ENCODE measurements at regions not wholly inside any gene's neighbourhood (a gene's known extent, or its start where the extent isn't known, plus 50 kb on each side); places are given as distances from the start of the nearest gene placed in this dataset.

GRCh38 chr6:155782320-155782731, 326.7 kb upstream of the NOX3 start:
- Histone ChIP-seq H3K4me3 (ENCODE audit: control insufficient read depth in 2 of 3, extremely low read depth in 1 of 3, insufficient read depth in 2 of 3, low read depth in 1 of 3, low read length in 3 of 3) (peak overlapping the region in 1 of 3 experiments; percentile 17), H3K9ac (ENCODE audit: control insufficient read depth, extremely low read depth, insufficient read depth, low read length) (peak overlapping the region; percentile 2)

GRCh38 chr6:155779456-155779855, 323.8 kb upstream of the NOX3 start:
- dilution Hi-C loops (cut with MboI; ENCODE audit: extremely low pct_ligation_motif_present, low sequenced_read_pairs) = no loop called here

More at GRCh38 chr6:155782320-155782731, 326.7 kb upstream of the NOX3 start:
- peak overlapping the region; percentile 61 for H2AFZ ChIP-seq (ENCODE audit: control insufficient read depth, low read length)
- dilution Hi-C loops (cut with MboI; ENCODE audit: extremely low pct_ligation_motif_present, low sequenced_read_pairs) = no loop called here
- H3K4me2 ChIP-seq (ENCODE audit: control insufficient read depth, extremely low read depth, insufficient read depth, low read depth, low read length) = peak overlapping the region; percentile 17
- TF ChIP-seq EZH2 (IDR thresholded peaks at IDR 0.05; ENCODE audit: low read length) = no peak
- TF ChIP-seq CTCF (optimal IDR thresholded peaks at IDR 0.05 in 1 of 3, IDR thresholded peaks at IDR 0.05 in 1 of 3, conservative IDR thresholded peaks at IDR 0.05 in 1 of 3; ENCODE audit: extremely low read depth in 1 of 3, insufficient read depth in 2 of 3, low read length in 3 of 3) = no peak
- DNase-seq (ENCODE audit: low read depth, low spot score) (peak; percentile 50), FAIRE-seq (peak; percentile 77)
- no peaks in the 10 kb centered on the region for H3K79me2 ChIP-seq (ENCODE audit: control insufficient read depth, insufficient read depth, low read length)
- no peaks in the 10 kb centered on the region for H3K9me1 ChIP-seq (ENCODE audit: control insufficient read depth, extremely low read depth, insufficient read depth, low read length)
- H3K36me3 ChIP-seq (ENCODE audit: control insufficient read depth in 2 of 2, extremely low read depth in 1 of 2, insufficient read depth in 2 of 2, low read length in 2 of 2) = no peaks in the 10 kb centered on the region
- H3K9me3 ChIP-seq (ENCODE audit: control insufficient read depth, low read depth, low read length) = no peaks in the 10 kb centered on the region
- H3K27ac ChIP-seq (ENCODE audit: control insufficient read depth, insufficient read depth, low read length) = peak overlapping the region; percentile 55
- H4K20me1 ChIP-seq (ENCODE audit: control insufficient read depth, extremely low read depth, insufficient read depth, low read length) = no peaks in the 10 kb centered on the region
- peaks cover 16% of the 10 kb centered on the region for H3K4me1 ChIP-seq (ENCODE audit: control insufficient read depth, extremely low read depth, insufficient read depth, low read length)
- H3K27me3 ChIP-seq (ENCODE audit: control insufficient read depth, extremely low read depth, insufficient read depth, low read length) = no peaks in the 10 kb centered on the region

More at GRCh38 chr6:155779456-155779855, 323.8 kb upstream of the NOX3 start:
- FAIRE-seq (no peak), DNase-seq (ENCODE audit: low read depth, low spot score) (no peak)
- Histone ChIP-seq H2AFZ (ENCODE audit: control insufficient read depth, low read length) (no peak overlapping the region), H3K27me3 (ENCODE audit: control insufficient read depth, extremely low read depth, insufficient read depth, low read length) (no peaks in the 10 kb centered on the region), H3K9me1 (ENCODE audit: control insufficient read depth, extremely low read depth, insufficient read depth, low read length) (no peaks in the 10 kb centered on the region), H3K27ac (ENCODE audit: control insufficient read depth, insufficient read depth, low read length) (no peak overlapping the region), H3K9me3 (ENCODE audit: control insufficient read depth, low read depth, low read length) (no peaks in the 10 kb centered on the region), H3K4me1 (ENCODE audit: control insufficient read depth, extremely low read depth, insufficient read depth, low read length) (peaks cover 16% of the 10 kb centered on the region), H3K36me3 (ENCODE audit: control insufficient read depth in 2 of 2, extremely low read depth in 1 of 2, insufficient read depth in 2 of 2, low read length in 2 of 2) (no peaks in the 10 kb centered on the region), H3K9ac (ENCODE audit: control insufficient read depth, extremely low read depth, insufficient read depth, low read length) (no peak overlapping the region), H3K4me3 (ENCODE audit: control insufficient read depth in 2 of 3, extremely low read depth in 1 of 3, insufficient read depth in 2 of 3, low read depth in 1 of 3, low read length in 3 of 3) (no peak overlapping the region), H4K20me1 (ENCODE audit: control insufficient read depth, extremely low read depth, insufficient read depth, low read length) (no peaks in the 10 kb centered on the region), H3K79me2 (ENCODE audit: control insufficient read depth, insufficient read depth, low read length) (no peaks in the 10 kb centered on the region), H3K4me2 (ENCODE audit: control insufficient read depth, extremely low read depth, insufficient read depth, low read depth, low read length) (no peak overlapping the region)
- TF ChIP-seq EZH2 (IDR thresholded peaks at IDR 0.05; ENCODE audit: low read length) = no peak
- TF ChIP-seq CTCF (optimal IDR thresholded peaks at IDR 0.05 in 1 of 3, IDR thresholded peaks at IDR 0.05 in 1 of 3, conservative IDR thresholded peaks at IDR 0.05 in 1 of 3; ENCODE audit: extremely low read depth in 1 of 3, insufficient read depth in 2 of 3, low read length in 3 of 3) = no peak

All from keratinocyte (primary cell).